GM10248 (cell line): ENCODE measurements at regions not wholly inside any gene's neighbourhood (a gene's known extent, or its start where the extent isn't known, plus 50 kb on each side); places are given as distances from the start of the nearest gene placed in this dataset.
A peak's percentile ranks its signal among the peaks of the same experiment; 100 is the strongest.

Source experiments
- CTCF ChIA-PET: fragments of 300-600 bp; sonication (Branson Sonifier 250); formaldehyde crosslinking; extraction: SDS; loops from one replicate; lab custom pipeline; 2021; ENCODE audit warnings: antibody characterized with exemption; lab: Yijun Ruan, JAX
- POLR2A ChIA-PET: fragments of 350-650 bp; sonication (Branson Sonifier 250); formaldehyde crosslinking; extraction: SDS; loops from one replicate; lab custom pipeline; 2020; ENCODE audit warnings: antibody characterized with exemption; lab: Yijun Ruan, JAX
- DNase-seq: peaks from one replicate; pipeline ENCODE4 v3.0.0; 2012; ENCODE audit errors: extremely low spot score
- CTCF ChIP-seq: IDR thresholded peaks from 2 replicates; pipeline ENCODE4 v1.5.1; 2012; ENCODE audit warnings: mild to moderate bottlenecking, low read depth; ENCODE audit errors: extremely low read depth, missing control alignments, control extremely low read depth

GRCh38 chr6:54690596-54690995, 156.0 kb upstream of the FAM83B start:
- DNase-seq, result no peak
- ChIA-PET CTCF (interaction anchor here (1.4 to 1.6 kb wide), 3 partner anchors 8 to 27 kb away, joined by 3 to 8 read pairs (median 5); no protein-coding TSS in a partner anchor), POLR2A (no interaction called here)
- no peak for TF ChIP-seq CTCF

GRCh38 chr6:54694928-54695532, 151.5 kb upstream of the FAM83B start:
- no peak for DNase-seq
- ChIA-PET CTCF (interaction anchor here (1.8 kb wide), 1 partner anchor 23 kb away, joined by 12 read pairs; no protein-coding TSS in a partner anchor), POLR2A (no interaction called here)
- TF ChIP-seq CTCF, result no peak

- POLR2A ChIA-PET, result no interaction called here
- DNase-seq, result no peak
- no peak for TF ChIP-seq CTCF
- CTCF ChIA-PET, result interaction anchor here (7.4 kb wide), 1 partner anchor 22 kb away, joined by 64 read pairs; no protein-coding TSS in a partner anchor
Measured at GRCh38 chr6:54695815-54696214, 150.8 kb upstream of the FAM83B start.

GRCh38 chr6:54697424-54697823, 149.1 kb upstream of the FAM83B start:
- POLR2A ChIA-PET, result no interaction called here
- CTCF ChIA-PET, result interaction anchor here (0.9 to 7.4 kb wide), 6 partner anchors 10 to 20 kb away, joined by 3 to 64 read pairs (median 4); no protein-coding TSS in a partner anchor
- DNase-seq, result no peak
- TF ChIP-seq CTCF, result peak; percentile 24

GRCh38 chr6:54698974-54699373, 147.6 kb upstream of the FAM83B start:
- ChIA-PET POLR2A (no interaction called here), CTCF (interaction anchor here (2.2 to 7.4 kb wide), 2 partner anchors 13 to 18 kb away, joined by 5 to 64 read pairs; no protein-coding TSS in a partner anchor)
- TF ChIP-seq CTCF, result no peak
- DNase-seq, result peak; percentile 24

- no peak for TF ChIP-seq CTCF
- ChIA-PET CTCF (interaction anchor here (7.4 kb wide), 1 partner anchor 17 kb away, joined by 64 read pairs; no protein-coding TSS in a partner anchor), POLR2A (no interaction called here)
Measured at GRCh38 chr6:54700158-54700557, 146.4 kb upstream of the FAM83B start.

More at GRCh38 chr6:54700158-54700557, 146.4 kb upstream of the FAM83B start:
- no peak for DNase-seq
